ENCODE measurements at regions not wholly inside any gene's neighbourhood (a gene's known extent, or its start where the extent isn't known, plus 50 kb on each side); places are given as distances from the start of the nearest gene placed in this dataset.
"Not testable (repeated sequence)": the region's sequence is repeated elsewhere in the genome, so short reads cannot be mapped to it uniquely, and the experiment has no call there.

DNA sequence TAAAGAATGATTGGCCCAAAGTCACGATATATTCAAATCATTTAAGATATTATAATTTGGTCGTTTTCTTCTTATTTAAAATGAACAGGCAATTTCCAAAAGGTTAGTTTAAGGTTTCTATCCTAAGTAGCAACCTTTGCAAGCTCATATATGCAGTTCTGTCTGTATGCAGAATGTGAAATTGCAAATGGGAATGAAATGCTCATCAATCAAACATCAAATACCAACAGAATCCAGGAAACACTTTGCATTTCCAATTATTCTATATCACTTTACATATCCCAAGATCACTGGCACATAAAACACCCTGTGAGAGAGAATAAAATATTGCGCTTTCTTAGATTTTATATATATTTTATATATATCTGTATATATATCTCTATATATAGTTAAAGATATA, 237.3 kb downstream of the NRIP1 start:
- no peak for DNase-seq (ENCODE audit: low read depth in 2 of 2, low spot score in 1 of 2)

DNA sequence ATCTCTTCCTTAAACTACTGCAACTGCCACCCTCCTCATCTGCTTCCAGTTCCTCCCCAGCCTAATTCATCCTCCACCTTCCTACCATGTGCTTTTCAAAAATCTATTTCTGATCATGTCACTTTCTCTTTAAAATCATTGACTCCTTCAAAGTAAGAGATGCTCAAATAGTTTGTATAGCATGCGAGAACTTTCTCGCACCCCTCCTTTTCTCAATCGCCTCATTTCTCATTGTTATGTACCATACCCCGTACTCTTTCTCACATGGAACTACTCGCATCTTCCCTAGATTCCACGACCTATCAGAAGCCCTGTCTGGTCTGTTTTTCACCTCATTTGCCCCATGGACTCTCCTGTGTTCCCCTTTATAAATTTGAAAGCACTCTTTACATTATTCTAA, 238.2 kb downstream of the NRIP1 start:
- no peak for DNase-seq (ENCODE audit: low read depth in 2 of 2, low spot score in 1 of 2)

- DNase-seq (ENCODE audit: low read depth in 2 of 2, low spot score in 1 of 2): no peak
These were observed 239.3 kb downstream of the NRIP1 start for GRCh38 chr21:14825514-14825974.

DNA sequence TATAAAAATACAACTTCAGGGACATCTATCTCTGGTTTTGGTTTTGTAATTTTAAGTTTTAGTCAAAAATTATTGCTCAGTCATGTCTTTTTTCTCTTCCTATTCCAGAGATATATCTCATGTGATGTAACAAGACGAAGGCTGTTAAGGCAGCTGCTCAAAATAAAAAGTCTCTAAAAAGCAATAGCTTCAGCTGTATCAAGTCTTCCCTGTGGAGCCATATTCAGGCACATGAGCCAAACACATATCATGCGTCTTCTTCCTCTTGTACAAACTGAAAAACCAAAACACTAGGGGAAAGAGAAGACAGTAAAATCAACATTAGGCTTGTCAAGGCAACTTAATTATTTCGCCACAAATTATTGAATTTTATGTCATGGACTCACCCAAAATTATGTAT, 240.7 kb downstream of the NRIP1 start:
- no peak for DNase-seq (ENCODE audit: low read depth in 2 of 2, low spot score in 1 of 2)

DNA sequence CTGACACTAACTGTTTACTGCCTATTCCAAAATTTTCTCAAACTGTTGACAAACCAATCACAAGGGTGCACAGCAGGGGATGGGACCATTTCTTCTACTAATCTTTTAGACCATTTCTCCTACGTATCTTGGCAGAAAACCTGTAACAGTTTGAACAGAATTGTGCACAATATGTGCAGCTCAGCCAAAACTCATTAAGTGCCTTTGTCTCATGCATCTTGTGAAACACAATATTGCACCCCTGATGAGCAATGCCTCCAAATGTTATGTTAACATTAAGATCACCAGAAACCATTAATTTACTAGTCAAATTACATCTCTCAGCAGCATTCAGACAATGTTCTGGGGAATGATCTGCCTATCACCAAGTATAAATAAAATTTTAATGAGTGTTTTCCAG, 247.5 kb downstream of the NRIP1 start:
- DNase-seq (ENCODE audit: low read depth in 2 of 2, low spot score in 1 of 2): no peak

GRCh38 chr21:14814991-14815390, 249.8 kb downstream of the NRIP1 start:
- DNase-seq (ENCODE audit: low read depth in 2 of 2, low spot score in 1 of 2): no peak

GRCh38 chr21:14814282-14814681, 250.5 kb downstream of the NRIP1 start:
- no peak for DNase-seq (ENCODE audit: low read depth in 2 of 2, low spot score in 1 of 2)

GRCh38 chr21:14804170-14804569, 258.1 kb upstream of the SAMSN1 start:
- not testable (repeated sequence) for DNase-seq (ENCODE audit: low read depth in 2 of 2, low spot score in 1 of 2)

GRCh38 chr21:14797543-14797942, 251.4 kb upstream of the SAMSN1 start:
- DNase-seq (ENCODE audit: low read depth in 2 of 2, low spot score in 1 of 2): no peak

DNA sequence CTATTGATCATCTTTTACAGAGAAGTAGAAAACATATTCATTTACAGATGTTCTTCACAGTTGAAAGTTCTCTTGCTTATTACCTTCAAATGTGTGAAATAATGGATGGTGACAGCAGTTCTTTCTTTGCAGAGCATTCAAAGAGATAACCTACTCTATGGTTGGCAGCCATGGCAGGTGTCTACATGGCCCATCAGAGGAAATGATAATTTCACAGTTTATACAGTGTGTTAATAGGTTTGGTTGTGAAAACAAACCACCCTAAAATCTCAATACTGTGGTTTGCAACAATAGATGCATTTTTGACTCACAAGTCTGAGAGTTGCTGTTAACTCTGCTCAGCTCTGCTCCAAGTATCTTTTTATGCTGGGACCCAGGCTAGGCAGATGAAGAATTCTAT, 241.2 kb upstream of the SAMSN1 start:
- DNase-seq (ENCODE audit: low read depth in 2 of 2, low spot score in 1 of 2): no peak

- DNase-seq (ENCODE audit: low read depth in 2 of 2, low spot score in 1 of 2): no peak
These were observed 239.6 kb upstream of the SAMSN1 start for GRCh38 chr21:14785679-14786078.

GRCh38 chr21:14773777-14774345, 227.7 kb upstream of the SAMSN1 start:
- DNase-seq (ENCODE audit: low read depth in 2 of 2, low spot score in 1 of 2): peak in 1 of 2 donors; percentile 14

GRCh38 chr21:14771593-14771992, 225.5 kb upstream of the SAMSN1 start:
- DNase-seq (ENCODE audit: low read depth in 2 of 2, low spot score in 1 of 2): no peak

GRCh38 chr21:14768042-14768441, 221.9 kb upstream of the SAMSN1 start:
- DNase-seq (ENCODE audit: low read depth in 2 of 2, low spot score in 1 of 2): no peak

- DNase-seq (ENCODE audit: low read depth in 2 of 2, low spot score in 1 of 2): no peak
These were observed 221.2 kb upstream of the SAMSN1 start for GRCh38 chr21:14767192-14767852.

- DNase-seq (ENCODE audit: low read depth in 2 of 2, low spot score in 1 of 2): no peak
These were observed 220.1 kb upstream of the SAMSN1 start for GRCh38 chr21:14766241-14766640.

DNA sequence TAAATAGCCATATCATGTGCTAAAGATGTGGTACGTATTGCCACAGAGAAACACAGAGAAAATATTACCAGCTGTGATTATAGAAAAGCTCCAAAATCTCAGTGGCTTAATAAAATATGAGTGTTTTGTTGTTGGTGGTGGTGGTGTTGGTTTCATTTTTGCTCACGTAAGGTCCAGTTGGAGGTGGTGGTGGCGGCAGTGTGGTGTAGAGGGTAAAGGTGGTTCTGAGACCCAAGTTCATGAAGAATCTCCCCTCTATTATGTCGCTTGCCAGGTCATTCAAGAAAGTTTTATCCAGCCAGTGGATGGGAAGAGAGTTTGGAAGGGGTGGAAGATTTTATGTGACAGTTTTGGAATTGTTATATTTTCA, 217.6 kb upstream of the SAMSN1 start:
- DNase-seq (ENCODE audit: low read depth in 2 of 2, low spot score in 1 of 2): no peak

- no peak for DNase-seq (ENCODE audit: low read depth in 2 of 2, low spot score in 1 of 2)
These were observed 216.9 kb upstream of the SAMSN1 start for GRCh38 chr21:14762734-14763694.

DNA sequence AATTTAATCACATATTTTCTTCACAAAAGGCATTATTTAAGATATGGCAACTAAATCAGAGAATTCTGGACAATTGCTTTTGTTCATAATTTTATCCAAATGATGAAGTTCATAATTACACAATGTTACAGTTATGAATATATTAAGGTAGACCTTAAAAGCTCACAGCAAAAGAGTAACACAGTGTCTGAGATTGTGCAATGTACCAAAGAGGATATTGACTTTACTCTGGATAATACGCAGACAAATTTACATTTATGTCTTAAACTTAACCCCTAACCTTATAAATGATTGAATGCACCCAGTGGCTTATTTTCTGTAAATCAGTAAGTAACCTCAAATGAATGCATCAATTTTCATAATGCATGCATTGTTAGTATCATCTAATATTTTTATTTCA, 216.2 kb upstream of the SAMSN1 start:
- no peak for DNase-seq (ENCODE audit: low read depth in 2 of 2, low spot score in 1 of 2)

GRCh38 chr21:14759285-14759684, 213.2 kb upstream of the SAMSN1 start:
- no peak for DNase-seq (ENCODE audit: low read depth in 2 of 2, low spot score in 1 of 2)

DNA sequence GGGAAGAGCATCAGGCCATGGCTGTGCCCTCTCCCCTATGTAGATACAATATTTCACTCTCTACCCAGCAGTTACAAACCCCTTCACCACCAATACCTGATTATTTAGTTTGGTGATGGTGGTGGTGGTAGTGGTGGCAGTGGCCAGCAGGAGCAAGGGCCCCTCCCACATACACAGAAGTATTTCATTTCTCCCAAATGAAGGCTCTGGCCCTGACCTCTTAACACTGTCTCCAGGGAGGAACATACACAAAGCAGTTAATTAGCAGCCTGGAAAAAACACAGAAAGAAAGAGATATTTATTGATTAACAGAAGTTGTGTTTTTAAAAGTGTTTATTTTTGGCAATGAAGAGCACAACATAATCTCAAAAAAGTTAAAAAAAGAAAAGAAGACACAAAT, 212.7 kb upstream of the SAMSN1 start:
- no peak for DNase-seq (ENCODE audit: low read depth in 2 of 2, low spot score in 1 of 2)

All from stimulated activated CD8-positive, alpha-beta memory T cell treated with anti-CD3 and anti-CD28 coated beads, Interleukin-4, amount 100 ng/mL, for 4 hours (primary cell).